ENCODE measurements at regions not wholly inside any gene's neighbourhood (a gene's known extent, or its start where the extent isn't known, plus 50 kb on each side); places are given as distances from the start of the nearest gene placed in this dataset.

- TF ChIP-seq, protein P1, sequence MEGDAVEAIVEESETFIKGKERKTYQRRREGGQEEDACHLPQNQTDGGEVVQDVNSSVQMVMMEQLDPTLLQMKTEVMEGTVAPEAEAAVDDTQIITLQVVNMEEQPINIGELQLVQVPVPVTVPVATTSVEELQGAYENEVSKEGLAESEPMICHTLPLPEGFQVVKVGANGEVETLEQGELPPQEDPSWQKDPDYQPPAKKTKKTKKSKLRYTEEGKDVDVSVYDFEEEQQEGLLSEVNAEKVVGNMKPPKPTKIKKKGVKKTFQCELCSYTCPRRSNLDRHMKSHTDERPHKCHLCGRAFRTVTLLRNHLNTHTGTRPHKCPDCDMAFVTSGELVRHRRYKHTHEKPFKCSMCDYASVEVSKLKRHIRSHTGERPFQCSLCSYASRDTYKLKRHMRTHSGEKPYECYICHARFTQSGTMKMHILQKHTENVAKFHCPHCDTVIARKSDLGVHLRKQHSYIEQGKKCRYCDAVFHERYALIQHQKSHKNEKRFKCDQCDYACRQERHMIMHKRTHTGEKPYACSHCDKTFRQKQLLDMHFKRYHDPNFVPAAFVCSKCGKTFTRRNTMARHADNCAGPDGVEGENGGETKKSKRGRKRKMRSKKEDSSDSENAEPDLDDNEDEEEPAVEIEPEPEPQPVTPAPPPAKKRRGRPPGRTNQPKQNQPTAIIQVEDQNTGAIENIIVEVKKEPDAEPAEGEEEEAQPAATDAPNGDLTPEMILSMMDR (conservative IDR thresholded peaks at IDR 0.05) = no peak
- TF ChIP-seq EZH2 (IDR thresholded peaks at IDR 0.05; ENCODE audit: low read depth) = no peak
These were observed 57.9 kb upstream of the FST start for GRCh38 chr5:53422539-53422938.

All from PC-9 (cell line).